ENCODE measurements at regions not wholly inside any gene's neighbourhood (a gene's known extent, or its start where the extent isn't known, plus 50 kb on each side); places are given as distances from the start of the nearest gene placed in this dataset.

DNA sequence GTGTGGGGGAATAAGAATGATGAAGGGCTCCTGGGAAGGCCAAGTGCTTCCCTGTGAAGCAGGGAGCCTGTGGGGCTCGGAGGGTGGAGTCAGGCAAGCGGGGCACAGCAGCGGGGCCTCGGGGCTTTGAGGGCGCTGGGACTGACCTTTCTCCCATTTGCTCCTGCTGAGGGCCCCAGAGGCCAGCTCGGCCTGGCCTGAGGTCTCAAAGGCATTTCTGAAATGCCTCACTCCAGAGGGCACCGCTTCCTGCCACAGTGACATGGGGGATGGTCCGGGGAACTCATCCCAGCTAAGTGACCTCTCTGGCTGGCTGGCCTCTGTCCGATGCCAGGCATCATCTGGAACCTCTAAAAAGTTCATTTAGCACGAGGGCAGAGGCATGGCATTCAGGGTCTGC lies 98.8 kb upstream of the STX18 start:
- no peak overlapping the region for H3K4me3 Mint-ChIP-seq
- no peaks in the 10 kb centered on the region for H3K27me3 Mint-ChIP-seq
- POLR2A ChIA-PET: no interaction called here
- no peak overlapping the region for H3K27ac Mint-ChIP-seq
- H3K36me3 Mint-ChIP-seq (ENCODE audit: low read depth): peaks cover 12% of the 10 kb centered on the region
- intact Hi-C loops (cut with DNase I, micrococcal nuclease): no loop called here
- CTCF ChIA-PET: no interaction called here
- H3K4me1 Mint-ChIP-seq: peaks cover 14% of the 10 kb centered on the region
- peaks cover 3% of the 10 kb centered on the region for H3K9me3 Mint-ChIP-seq (ENCODE audit: low read depth)
- ATAC-seq: no peak
- no peak for DNase-seq

DNA sequence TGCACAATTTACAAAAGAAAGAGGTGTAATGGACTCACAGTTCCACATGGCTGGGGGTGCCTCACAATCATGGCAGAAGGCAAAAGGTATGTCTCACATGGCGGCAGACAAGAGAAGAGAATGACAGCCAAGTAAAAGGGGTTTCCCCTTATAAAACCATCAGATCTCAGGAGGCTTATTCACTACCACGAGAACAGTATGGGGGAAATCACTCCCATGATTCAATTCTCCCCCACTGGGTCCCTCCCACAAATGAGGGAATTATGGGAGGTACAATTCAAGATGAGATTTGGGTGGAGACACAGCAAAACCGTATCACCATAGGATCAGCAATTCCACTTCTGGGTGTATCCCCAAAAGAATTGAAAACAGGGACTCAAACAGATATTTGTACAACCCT lies 97.5 kb upstream of the STX18 start:
- peak; percentile 16 for ATAC-seq
- Mint-ChIP-seq H3K27ac (no peak overlapping the region), H3K9me3 (ENCODE audit: low read depth) (peaks cover 3% of the 10 kb centered on the region), H3K27me3 (no peaks in the 10 kb centered on the region), H3K4me3 (no peak overlapping the region), H3K36me3 (ENCODE audit: low read depth) (peaks cover 12% of the 10 kb centered on the region), H3K4me1 (peaks cover 14% of the 10 kb centered on the region)
- ChIA-PET POLR2A (no interaction called here), CTCF (no interaction called here)
- DNase-seq: peak; percentile 13
- intact Hi-C loops (cut with DNase I, micrococcal nuclease): no loop called here

DNA sequence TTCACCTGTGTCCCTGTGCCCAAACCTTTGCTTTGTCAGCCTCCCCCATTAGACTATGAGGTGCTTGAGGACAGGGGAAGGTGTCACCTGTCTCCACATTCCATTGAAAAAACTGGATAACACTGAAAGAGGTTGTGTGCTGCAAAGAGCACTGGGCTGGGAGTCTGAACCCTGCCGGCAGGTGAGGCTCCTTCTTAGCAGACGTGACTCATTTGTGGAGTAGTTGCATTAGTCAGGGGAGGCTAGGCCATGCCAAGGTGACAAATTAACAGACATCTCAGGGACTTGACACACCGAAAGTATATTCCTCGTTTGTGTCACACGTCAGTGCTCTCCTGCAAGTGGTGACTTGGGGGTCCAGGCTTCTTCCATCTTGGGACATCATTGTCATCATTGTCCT lies 95.9 kb upstream of the STX18 start:
- Mint-ChIP-seq H3K27ac (no peak overlapping the region), H3K9me3 (ENCODE audit: low read depth) (peaks cover 3% of the 10 kb centered on the region), H3K4me1 (peaks cover 14% of the 10 kb centered on the region), H3K4me3 (no peak overlapping the region), H3K27me3 (no peaks in the 10 kb centered on the region), H3K36me3 (ENCODE audit: low read depth) (peaks cover 17% of the 10 kb centered on the region)
- peak; percentile 96 for ATAC-seq
- ChIA-PET CTCF (interaction anchor here (1.1 kb wide), 1 partner anchor 52 kb away, joined by 3 read pairs; no protein-coding TSS in a partner anchor), POLR2A (no interaction called here)
- peak; percentile 47 for DNase-seq
- intact Hi-C loops (cut with DNase I, micrococcal nuclease): no loop called here

DNA sequence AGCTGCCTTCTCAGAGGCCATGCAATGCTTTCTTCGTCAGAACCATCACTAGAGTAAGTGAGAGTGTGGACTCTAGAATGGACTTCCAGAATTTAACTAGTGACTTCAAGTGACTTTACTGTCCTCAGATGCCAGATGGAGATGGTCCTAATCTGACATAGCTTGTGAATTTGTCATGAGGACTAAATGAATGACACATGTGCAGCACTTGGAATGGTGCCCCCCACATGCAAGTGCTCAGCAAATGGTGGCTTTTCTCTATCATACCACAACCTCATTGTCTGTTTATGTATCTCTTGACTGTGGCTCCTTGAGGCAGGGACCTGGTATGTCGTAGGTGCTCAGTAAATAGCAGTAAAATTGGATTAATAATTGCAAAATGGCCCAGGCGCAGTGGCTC lies 91.6 kb upstream of the STX18 start:
- H3K4me1 Mint-ChIP-seq: peaks cover 13% of the 10 kb centered on the region
- POLR2A ChIA-PET: no interaction called here
- ATAC-seq (no peak), DNase-seq (no peak)
- intact Hi-C loops (cut with DNase I, micrococcal nuclease): no loop called here
- no peak overlapping the region for H3K4me3 Mint-ChIP-seq
- no peak overlapping the region for H3K27ac Mint-ChIP-seq
- CTCF ChIA-PET: no interaction called here
- peaks cover 14% of the 10 kb centered on the region for H3K36me3 Mint-ChIP-seq (ENCODE audit: low read depth)
- no peaks in the 10 kb centered on the region for H3K27me3 Mint-ChIP-seq
- no peaks in the 10 kb centered on the region for H3K9me3 Mint-ChIP-seq (ENCODE audit: low read depth)

DNA sequence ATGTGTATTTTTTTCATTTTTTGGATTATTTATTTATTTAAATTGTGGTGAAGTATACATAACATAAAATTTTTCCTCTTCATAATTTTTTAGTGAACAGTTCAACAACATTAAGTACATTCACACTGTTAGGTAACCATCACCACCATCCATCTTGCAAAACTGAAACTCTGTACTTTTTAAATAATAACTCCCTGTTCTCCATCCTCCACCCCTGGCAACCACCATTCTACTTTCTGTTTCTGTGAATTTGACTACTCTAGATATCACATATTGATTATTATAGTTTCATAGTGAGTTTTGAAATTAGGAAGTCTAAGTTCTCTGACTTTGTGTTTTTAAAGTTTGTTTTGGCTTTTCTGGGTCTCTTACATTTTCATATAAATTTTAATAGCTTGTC lies 89.3 kb upstream of the STX18 start:
- ATAC-seq (no peak), DNase-seq (no peak)
- H3K27me3 Mint-ChIP-seq: no peaks in the 10 kb centered on the region
- POLR2A ChIA-PET: no interaction called here
- H3K9me3 Mint-ChIP-seq (ENCODE audit: low read depth): no peaks in the 10 kb centered on the region
- intact Hi-C loops (cut with DNase I, micrococcal nuclease): no loop called here
- H3K4me1 Mint-ChIP-seq: peaks cover 6% of the 10 kb centered on the region
- no peak overlapping the region for H3K4me3 Mint-ChIP-seq
- no peak overlapping the region for H3K27ac Mint-ChIP-seq
- peaks cover 7% of the 10 kb centered on the region for H3K36me3 Mint-ChIP-seq (ENCODE audit: low read depth)
- CTCF ChIA-PET: no interaction called here

DNA sequence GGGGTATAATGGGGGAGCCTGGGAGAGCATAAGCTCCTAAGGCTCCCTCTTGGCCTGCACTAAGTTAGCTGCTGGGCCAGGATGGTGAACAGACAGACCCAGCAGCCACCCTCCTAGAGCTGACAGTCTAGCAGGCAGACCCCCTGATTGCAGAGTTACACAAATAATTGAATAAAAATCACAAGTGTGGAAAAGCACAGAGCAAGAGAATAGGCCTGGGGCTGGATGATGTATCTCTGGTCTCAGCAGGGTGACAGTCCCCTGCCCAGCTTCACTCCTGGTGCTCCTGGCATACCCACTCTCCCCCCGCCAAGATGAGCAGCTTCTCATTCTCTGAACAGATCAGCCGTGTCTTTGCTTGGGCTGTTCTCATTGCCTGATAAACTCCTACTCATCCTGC lies 86.1 kb upstream of the STX18 start:
- H3K9me3 Mint-ChIP-seq (ENCODE audit: low read depth): no peaks in the 10 kb centered on the region
- H3K36me3 Mint-ChIP-seq (ENCODE audit: low read depth): peaks cover 4% of the 10 kb centered on the region
- no peak overlapping the region for H3K4me3 Mint-ChIP-seq
- H3K4me1 Mint-ChIP-seq: peaks cover 10% of the 10 kb centered on the region
- no peak overlapping the region for H3K27ac Mint-ChIP-seq
- DNase-seq (no peak), ATAC-seq (no peak)
- ChIA-PET POLR2A (interaction anchor here (0.6 kb wide), 1 partner anchor 83 kb away, joined by 3 read pairs; no protein-coding TSS in a partner anchor), CTCF (no interaction called here)
- no peaks in the 10 kb centered on the region for H3K27me3 Mint-ChIP-seq
- intact Hi-C loops (cut with DNase I, micrococcal nuclease): no loop called here

DNA sequence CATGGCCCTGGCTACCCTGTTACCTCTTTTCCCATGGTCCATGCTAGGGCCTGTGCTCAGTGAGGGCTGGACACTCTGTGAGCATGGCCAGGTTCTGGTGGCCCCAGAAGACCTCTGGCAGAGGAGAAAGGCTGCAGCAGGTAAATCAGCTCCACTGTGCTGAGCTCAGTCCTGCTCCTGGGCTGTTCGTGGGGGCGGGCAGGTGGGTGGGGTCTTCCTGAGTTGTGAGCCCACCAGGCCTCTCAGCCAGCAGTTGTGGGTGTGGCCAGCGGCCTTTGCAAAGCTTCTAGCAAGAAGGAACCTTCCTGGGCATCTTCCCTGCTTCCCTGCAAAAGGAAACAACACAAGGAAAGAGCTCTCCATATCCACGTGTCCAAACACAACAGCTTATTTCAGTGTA lies 85.3 kb upstream of the STX18 start:
- DNase-seq (no peak), ATAC-seq (no peak)
- no peak overlapping the region for H3K27ac Mint-ChIP-seq
- CTCF ChIA-PET: interaction anchor here (0.7 to 0.9 kb wide), 2 partner anchors 32 to 138 kb away, joined by 3 to 4 read pairs; no protein-coding TSS in a partner anchor
- no peak overlapping the region for H3K4me3 Mint-ChIP-seq
- peaks cover 10% of the 10 kb centered on the region for H3K4me1 Mint-ChIP-seq
- no peaks in the 10 kb centered on the region for H3K36me3 Mint-ChIP-seq (ENCODE audit: low read depth)
- intact Hi-C loops (cut with DNase I, micrococcal nuclease): no loop called here
- H3K27me3 Mint-ChIP-seq: no peaks in the 10 kb centered on the region
- POLR2A ChIA-PET: interaction anchor here (0.6 kb wide), 1 partner anchor 82 kb away, joined by 3 read pairs; no protein-coding TSS in a partner anchor
- H3K9me3 Mint-ChIP-seq (ENCODE audit: low read depth): no peaks in the 10 kb centered on the region

DNA sequence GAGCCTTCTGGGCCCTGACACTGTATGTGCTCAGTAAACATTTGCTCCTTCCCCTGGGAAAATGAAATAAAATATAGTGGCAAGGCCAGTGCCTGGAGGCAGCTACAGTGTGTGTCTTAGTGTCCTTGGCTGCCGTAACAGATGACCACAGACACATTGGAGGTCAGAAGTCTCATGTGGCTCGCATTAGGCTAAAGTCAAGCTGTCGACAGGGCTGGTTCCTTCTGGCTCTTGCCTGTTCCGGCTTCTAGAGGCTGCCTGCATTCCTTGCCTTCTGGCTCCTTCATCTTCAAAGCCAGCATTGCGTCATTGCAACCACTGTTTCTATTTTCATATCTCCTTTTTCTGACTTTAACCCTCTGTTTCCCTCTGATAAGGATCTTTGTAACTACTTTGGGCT lies 83.6 kb upstream of the STX18 start:
- intact Hi-C loops (cut with DNase I, micrococcal nuclease): no loop called here
- CTCF ChIA-PET: interaction anchor here (0.7 kb wide), 1 partner anchor 24 kb away, joined by 3 read pairs; no protein-coding TSS in a partner anchor
- ATAC-seq: no peak

DNA sequence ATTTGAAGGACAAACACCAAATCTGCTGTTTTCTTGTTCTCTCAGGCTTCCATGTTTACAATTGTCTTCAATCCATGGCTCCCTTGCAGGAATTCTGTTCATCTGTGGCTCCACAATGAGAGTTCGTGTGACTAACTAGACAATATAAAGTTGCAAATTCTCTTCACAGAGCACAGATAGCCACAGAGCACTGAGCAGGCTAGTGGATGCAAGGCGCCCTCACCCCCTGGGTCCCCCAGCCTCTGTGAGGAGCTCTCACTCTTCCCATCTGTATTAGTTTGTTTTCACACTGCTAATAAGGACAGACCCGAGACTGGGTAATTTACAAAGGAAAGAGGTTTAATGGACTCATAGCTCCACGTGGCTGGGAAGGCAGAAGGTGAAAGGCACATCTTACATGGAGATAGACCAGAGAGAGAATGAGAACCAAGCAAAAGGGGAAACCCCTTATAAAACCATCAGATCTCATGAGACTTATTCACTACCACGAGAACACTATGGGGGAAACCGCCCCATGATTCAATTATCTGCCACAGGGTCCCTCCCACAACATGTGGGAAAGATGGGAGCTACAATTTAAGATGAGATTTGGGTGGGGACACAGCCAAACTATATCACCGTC lies 82.5 kb upstream of the STX18 start:
- no peaks in the 10 kb centered on the region for H3K27me3 Mint-ChIP-seq
- H3K27ac Mint-ChIP-seq: no peak overlapping the region
- ChIA-PET CTCF (interaction anchor here (1.4 kb wide), 1 partner anchor 136 kb away, joined by 3 read pairs; no protein-coding TSS in a partner anchor), POLR2A (no interaction called here)
- H3K9me3 Mint-ChIP-seq (ENCODE audit: low read depth): no peaks in the 10 kb centered on the region
- no peak overlapping the region for H3K4me3 Mint-ChIP-seq
- no peak for DNase-seq
- ATAC-seq: no peak
- peaks cover 6% of the 10 kb centered on the region for H3K4me1 Mint-ChIP-seq
- intact Hi-C loops (cut with DNase I, micrococcal nuclease): no loop called here
- peaks cover 2% of the 10 kb centered on the region for H3K36me3 Mint-ChIP-seq (ENCODE audit: low read depth)

More for the DNA sequence above, 83.6 kb upstream of the STX18 start:
- Mint-ChIP-seq H3K27ac (no peak overlapping the region), H3K4me1 (peaks cover 6% of the 10 kb centered on the region), H3K36me3 (ENCODE audit: low read depth) (no peaks in the 10 kb centered on the region), H3K9me3 (ENCODE audit: low read depth) (no peaks in the 10 kb centered on the region), H3K27me3 (no peaks in the 10 kb centered on the region), H3K4me3 (no peak overlapping the region)
- POLR2A ChIA-PET: no interaction called here
- DNase-seq: no peak

DNA sequence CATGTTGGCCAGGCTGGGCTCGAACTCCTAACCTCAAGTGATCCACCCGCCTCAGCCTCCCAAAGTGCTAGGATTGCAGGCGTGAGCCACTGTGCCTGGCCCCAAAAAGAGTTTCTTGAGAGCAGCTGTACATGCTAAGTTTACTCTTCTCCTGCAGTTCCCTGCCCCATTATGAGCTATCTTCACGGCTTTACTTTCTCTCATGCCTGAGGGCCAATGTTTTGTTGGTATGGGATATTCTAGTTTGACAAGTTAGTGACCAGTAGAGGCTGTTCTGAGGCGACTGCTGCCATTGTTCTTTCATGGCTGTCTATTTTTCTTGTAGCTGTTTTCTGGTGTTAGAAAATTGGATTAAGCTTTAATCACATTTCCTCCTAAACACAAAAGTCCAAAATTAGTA lies 78.0 kb upstream of the STX18 start:
- H3K4me3 Mint-ChIP-seq: no peak overlapping the region
- DNase-seq: no peak
- no peaks in the 10 kb centered on the region for H3K27me3 Mint-ChIP-seq
- H3K4me1 Mint-ChIP-seq: peaks cover 4% of the 10 kb centered on the region
- no peak overlapping the region for H3K27ac Mint-ChIP-seq
- ATAC-seq: no peak
- ChIA-PET CTCF (interaction anchor here (0.6 to 1.7 kb wide), 2 partner anchors 16 to 288 kb away, joined by 3 to 4 read pairs; no protein-coding TSS in a partner anchor), POLR2A (no interaction called here)
- no peaks in the 10 kb centered on the region for H3K9me3 Mint-ChIP-seq (ENCODE audit: low read depth)
- peaks cover 3% of the 10 kb centered on the region for H3K36me3 Mint-ChIP-seq (ENCODE audit: low read depth)
- intact Hi-C loops (cut with DNase I, micrococcal nuclease): no loop called here

DNA sequence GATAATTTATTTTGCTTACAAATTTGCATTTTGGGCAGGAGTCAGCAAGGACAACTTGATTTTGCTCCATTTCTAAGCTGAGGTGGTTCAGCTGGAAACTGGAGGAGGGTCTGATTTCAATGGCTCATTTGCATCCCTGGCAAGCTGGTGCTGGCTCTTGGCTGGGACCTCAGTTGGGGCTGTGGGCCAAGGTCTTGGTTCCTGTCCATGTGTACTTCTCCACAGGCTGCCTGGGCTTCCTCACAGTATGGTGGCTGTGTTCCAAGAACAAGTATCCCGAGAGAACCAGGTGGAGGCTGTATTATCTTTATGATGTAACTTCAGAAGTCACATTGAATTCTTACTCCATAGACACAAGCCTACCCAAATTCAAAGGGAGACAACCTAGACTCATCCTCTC lies 77.0 kb upstream of the STX18 start:
- no peaks in the 10 kb centered on the region for H3K4me1 Mint-ChIP-seq
- H3K36me3 Mint-ChIP-seq (ENCODE audit: low read depth): peaks cover 6% of the 10 kb centered on the region
- H3K9me3 Mint-ChIP-seq (ENCODE audit: low read depth): no peaks in the 10 kb centered on the region
- ATAC-seq (no peak), DNase-seq (no peak)
- CTCF ChIA-PET: interaction anchor here (1.7 kb wide), 1 partner anchor 17 kb away, joined by 4 read pairs; no protein-coding TSS in a partner anchor
- intact Hi-C loops (cut with DNase I, micrococcal nuclease): no loop called here
- H3K27ac Mint-ChIP-seq: no peak overlapping the region
- POLR2A ChIA-PET: no interaction called here
- H3K4me3 Mint-ChIP-seq: no peak overlapping the region
- no peaks in the 10 kb centered on the region for H3K27me3 Mint-ChIP-seq

DNA sequence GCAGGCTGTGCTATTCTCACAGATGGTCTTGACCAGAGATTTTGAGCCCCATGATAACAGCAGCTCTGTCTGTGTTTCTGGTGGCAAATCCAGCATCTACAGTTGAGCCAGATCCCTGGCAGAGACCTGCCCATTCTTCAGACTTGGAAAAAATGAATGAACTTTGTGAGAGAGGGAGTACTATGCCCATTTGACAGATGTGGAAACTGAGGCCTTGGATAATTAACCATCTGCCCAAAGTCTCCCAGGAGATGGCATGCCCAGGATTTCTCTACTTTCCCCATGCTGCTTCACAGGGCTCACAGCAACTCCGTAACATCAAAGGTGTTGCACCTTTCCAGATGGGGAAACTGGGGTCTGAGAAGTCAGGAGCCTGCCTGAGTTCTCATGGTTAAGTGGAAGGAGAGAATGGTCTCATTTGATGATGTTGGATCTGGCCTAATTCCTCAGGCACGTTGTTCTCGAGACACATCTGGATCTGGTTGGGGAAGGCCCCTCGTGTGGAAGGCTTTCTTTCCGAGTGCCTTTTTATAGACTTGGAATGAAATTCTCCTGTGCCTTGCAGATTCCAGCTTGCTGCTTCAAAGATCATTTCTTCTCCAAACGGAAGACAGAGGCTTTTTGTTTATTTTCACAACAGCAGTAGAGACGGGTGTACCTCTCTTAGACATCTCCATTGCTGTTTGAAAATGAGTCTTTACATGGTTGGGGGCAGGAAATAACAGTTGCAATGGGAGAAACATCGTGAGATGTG lies 73.3 kb upstream of the STX18 start:
- no peaks in the 10 kb centered on the region for H3K27me3 Mint-ChIP-seq
- ChIA-PET CTCF (no interaction called here), POLR2A (no interaction called here)
- H3K27ac Mint-ChIP-seq: no peak overlapping the region
- DNase-seq: no peak
- no peaks in the 10 kb centered on the region for H3K4me1 Mint-ChIP-seq
- H3K9me3 Mint-ChIP-seq (ENCODE audit: low read depth): no peaks in the 10 kb centered on the region
- intact Hi-C loops (cut with DNase I, micrococcal nuclease): no loop called here
- no peak overlapping the region for H3K4me3 Mint-ChIP-seq
- no peak for ATAC-seq
- peaks cover 6% of the 10 kb centered on the region for H3K36me3 Mint-ChIP-seq (ENCODE audit: low read depth)
